Activated CD4-positive, alpha-beta T cell treated with anti-CD3 and anti-CD28 coated beads, Interleukin-2, amount 10 ng/mL, durations not matched to agents 24 days and 14 days (primary cell): ENCODE measurements at regions not wholly inside any gene's neighbourhood (a gene's known extent, or its start where the extent isn't known, plus 50 kb on each side); places are given as distances from the start of the nearest gene placed in this dataset.

ENCODE experiments used
- DNase-seq: peaks from one replicate; pipeline ENCODE4 v3.0.0; 2022
- H3K27ac Mint-ChIP-seq: one replicate; pipeline ENCODE4 v1.8.0; 2022; ENCODE audit warnings: mild to moderate bottlenecking, mixed read lengths
- H3K27me3 Mint-ChIP-seq: one replicate; pipeline ENCODE4 v1.8.0; 2022; ENCODE audit warnings: mixed read lengths
- H3K36me3 Mint-ChIP-seq: one replicate; pipeline ENCODE4 v1.8.0; 2022; ENCODE audit warnings: low read depth, mild to moderate bottlenecking, mixed read lengths
- H3K4me1 Mint-ChIP-seq: one replicate; pipeline ENCODE4 v1.8.0; 2021; ENCODE audit warnings: mixed read lengths
- H3K4me3 Mint-ChIP-seq: one replicate; pipeline ENCODE4 v1.8.0; 2022; ENCODE audit warnings: mild to moderate bottlenecking, moderate library complexity, mixed read lengths
- H3K9me3 Mint-ChIP-seq: one replicate; pipeline ENCODE4 v1.8.0; 2021; ENCODE audit warnings: mixed read lengths
- intact Hi-C: fragments of 100-400 bp; cut with micrococcal nuclease; formaldehyde crosslinking; loops from one replicate; pipeline ENCODE4 v1.15.1; 2023

GRCh38 chr2:5370158-5370557, 322.0 kb upstream of the SOX11 start:
- H3K36me3 Mint-ChIP-seq: no peaks in the 10 kb centered on the region
- no peaks in the 10 kb centered on the region for H3K27me3 Mint-ChIP-seq
- H3K4me3 Mint-ChIP-seq: no peak overlapping the region
- no peak overlapping the region for H3K27ac Mint-ChIP-seq
- no peaks in the 10 kb centered on the region for H3K9me3 Mint-ChIP-seq
- peaks cover 3% of the 10 kb centered on the region for H3K4me1 Mint-ChIP-seq
- intact Hi-C loops: no loop called here
- DNase-seq: no peak

- DNase-seq: no peak
- Mint-ChIP-seq H3K9me3 (no peaks in the 10 kb centered on the region), H3K4me1 (no peaks in the 10 kb centered on the region), H3K36me3 (no peaks in the 10 kb centered on the region), H3K4me3 (no peak overlapping the region), H3K27me3 (no peaks in the 10 kb centered on the region), H3K27ac (no peak overlapping the region)
- intact Hi-C loops: no loop called here
These were observed 320.0 kb upstream of the SOX11 start for GRCh38 chr2:5372141-5372540.

- no peak for DNase-seq
- Mint-ChIP-seq H3K27me3 (no peaks in the 10 kb centered on the region), H3K4me1 (no peaks in the 10 kb centered on the region), H3K9me3 (no peaks in the 10 kb centered on the region), H3K36me3 (no peaks in the 10 kb centered on the region), H3K4me3 (no peak overlapping the region), H3K27ac (no peak overlapping the region)
- intact Hi-C loops: no loop called here
These were observed 319.0 kb upstream of the SOX11 start for GRCh38 chr2:5373200-5373599.

GRCh38 chr2:5374762-5375161, 317.4 kb upstream of the SOX11 start:
- no peaks in the 10 kb centered on the region for H3K4me1 Mint-ChIP-seq
- H3K36me3 Mint-ChIP-seq: no peaks in the 10 kb centered on the region
- no peak for DNase-seq
- no peaks in the 10 kb centered on the region for H3K9me3 Mint-ChIP-seq
- H3K27me3 Mint-ChIP-seq: no peaks in the 10 kb centered on the region
- intact Hi-C loops: no loop called here
- H3K27ac Mint-ChIP-seq: no peak overlapping the region
- H3K4me3 Mint-ChIP-seq: no peak overlapping the region

- Mint-ChIP-seq H3K4me1 (no peaks in the 10 kb centered on the region), H3K4me3 (no peak overlapping the region), H3K27me3 (no peaks in the 10 kb centered on the region), H3K36me3 (no peaks in the 10 kb centered on the region), H3K27ac (no peak overlapping the region), H3K9me3 (no peaks in the 10 kb centered on the region)
- intact Hi-C loops: no loop called here
- DNase-seq: no peak
These were observed 314.9 kb upstream of the SOX11 start for GRCh38 chr2:5377323-5377722.

GRCh38 chr2:5379811-5380210, 312.4 kb upstream of the SOX11 start:
- Mint-ChIP-seq H3K36me3 (no peaks in the 10 kb centered on the region), H3K4me1 (no peaks in the 10 kb centered on the region), H3K27ac (no peak overlapping the region), H3K27me3 (no peaks in the 10 kb centered on the region), H3K9me3 (no peaks in the 10 kb centered on the region), H3K4me3 (no peak overlapping the region)
- DNase-seq: no peak
- intact Hi-C loops: no loop called here

- H3K27ac Mint-ChIP-seq: no peak overlapping the region
These were observed 306.6 kb upstream of the SOX11 start for GRCh38 chr2:5385596-5385995.

GRCh38 chr2:5387406-5387805, 304.8 kb upstream of the SOX11 start:
- Mint-ChIP-seq H3K36me3 (no peaks in the 10 kb centered on the region), H3K4me1 (no peaks in the 10 kb centered on the region), H3K27ac (no peak overlapping the region), H3K4me3 (no peak overlapping the region), H3K9me3 (no peaks in the 10 kb centered on the region), H3K27me3 (no peaks in the 10 kb centered on the region)
- intact Hi-C loops: no loop called here
- no peak for DNase-seq

More at GRCh38 chr2:5385596-5385995, 306.6 kb upstream of the SOX11 start:
- no peak for DNase-seq
- H3K4me3 Mint-ChIP-seq: no peak overlapping the region
- H3K36me3 Mint-ChIP-seq: no peaks in the 10 kb centered on the region
- intact Hi-C loops: no loop called here
- H3K4me1 Mint-ChIP-seq: no peaks in the 10 kb centered on the region
- H3K27me3 Mint-ChIP-seq: no peaks in the 10 kb centered on the region
- no peaks in the 10 kb centered on the region for H3K9me3 Mint-ChIP-seq

- Mint-ChIP-seq H3K36me3 (no peaks in the 10 kb centered on the region), H3K27ac (no peak overlapping the region), H3K4me1 (no peaks in the 10 kb centered on the region), H3K27me3 (no peaks in the 10 kb centered on the region), H3K4me3 (no peak overlapping the region), H3K9me3 (no peaks in the 10 kb centered on the region)
- DNase-seq: no peak
- intact Hi-C loops: no loop called here
These were observed 302.4 kb upstream of the SOX11 start for GRCh38 chr2:5389740-5390139.

- H3K36me3 Mint-ChIP-seq: no peaks in the 10 kb centered on the region
- H3K9me3 Mint-ChIP-seq: no peaks in the 10 kb centered on the region
- no peak overlapping the region for H3K4me3 Mint-ChIP-seq
- no peak overlapping the region for H3K27ac Mint-ChIP-seq
- intact Hi-C loops: no loop called here
- H3K27me3 Mint-ChIP-seq: no peaks in the 10 kb centered on the region
- DNase-seq: no peak
- no peaks in the 10 kb centered on the region for H3K4me1 Mint-ChIP-seq
These were observed 300.8 kb upstream of the SOX11 start for GRCh38 chr2:5391362-5391761.

GRCh38 chr2:5392658-5393057, 299.5 kb upstream of the SOX11 start:
- Mint-ChIP-seq H3K27me3 (no peaks in the 10 kb centered on the region), H3K4me1 (no peaks in the 10 kb centered on the region), H3K27ac (no peak overlapping the region), H3K36me3 (no peaks in the 10 kb centered on the region), H3K9me3 (no peaks in the 10 kb centered on the region), H3K4me3 (no peak overlapping the region)
- intact Hi-C loops: no loop called here
- no peak for DNase-seq

GRCh38 chr2:5393474-5393873, 298.7 kb upstream of the SOX11 start:
- H3K9me3 Mint-ChIP-seq: no peaks in the 10 kb centered on the region
- no peak for DNase-seq
- H3K4me3 Mint-ChIP-seq: no peak overlapping the region
- H3K36me3 Mint-ChIP-seq: no peaks in the 10 kb centered on the region
- intact Hi-C loops: no loop called here
- H3K4me1 Mint-ChIP-seq: no peaks in the 10 kb centered on the region
- no peaks in the 10 kb centered on the region for H3K27me3 Mint-ChIP-seq
- no peak overlapping the region for H3K27ac Mint-ChIP-seq

- no peak overlapping the region for H3K4me3 Mint-ChIP-seq
- H3K27ac Mint-ChIP-seq: no peak overlapping the region
- H3K27me3 Mint-ChIP-seq: no peaks in the 10 kb centered on the region
- no peaks in the 10 kb centered on the region for H3K36me3 Mint-ChIP-seq
- no peak for DNase-seq
- H3K9me3 Mint-ChIP-seq: no peaks in the 10 kb centered on the region
- no peaks in the 10 kb centered on the region for H3K4me1 Mint-ChIP-seq
- intact Hi-C loops: no loop called here
These were observed 298.0 kb upstream of the SOX11 start for GRCh38 chr2:5394223-5394622.

- intact Hi-C loops: no loop called here
- H3K9me3 Mint-ChIP-seq: no peaks in the 10 kb centered on the region
- DNase-seq: no peak
- no peaks in the 10 kb centered on the region for H3K27me3 Mint-ChIP-seq
- no peaks in the 10 kb centered on the region for H3K36me3 Mint-ChIP-seq
- H3K27ac Mint-ChIP-seq: no peak overlapping the region
- no peaks in the 10 kb centered on the region for H3K4me1 Mint-ChIP-seq
- no peak overlapping the region for H3K4me3 Mint-ChIP-seq
These were observed 291.0 kb upstream of the SOX11 start for GRCh38 chr2:5401115-5401657.

- no peaks in the 10 kb centered on the region for H3K27me3 Mint-ChIP-seq
- no peaks in the 10 kb centered on the region for H3K36me3 Mint-ChIP-seq
- no peak overlapping the region for H3K27ac Mint-ChIP-seq
- no peaks in the 10 kb centered on the region for H3K9me3 Mint-ChIP-seq
- intact Hi-C loops: no loop called here
- no peaks in the 10 kb centered on the region for H3K4me1 Mint-ChIP-seq
- DNase-seq: no peak
- H3K4me3 Mint-ChIP-seq: no peak overlapping the region
These were observed 288.8 kb upstream of the SOX11 start for GRCh38 chr2:5403392-5403791.
